Adrenal gland (tissue), 9 donors: ENCODE measurements at regions not wholly inside any gene's neighbourhood (a gene's known extent, or its start where the extent isn't known, plus 50 kb on each side); places are given as distances from the start of the nearest gene placed in this dataset.

ENCODE experiments used
- DNase-seq, 7 donors: peaks; one replicate each; pipeline ENCODE4 v3.0.0-alpha.2; 2019 to 2020
- H3K27ac ChIP-seq, 5 donors: fragments of 200-600 bp; sonication (generic) in 4 of 5; 1 replicate in 3 of 5; 2 replicates in 2 of 5; pipeline versions ENCODE4 v1.5.1 to v1.8.0; 2016 to 2020; ENCODE audit warnings: mild to moderate bottlenecking in 1 of 5
- H3K27me3 ChIP-seq: fragments of 200-600 bp; 2 replicates; pipeline ENCODE4 v1.8.0; 2021
- H3K36me3 ChIP-seq, 2 donors: fragments of 200-600 bp; replicated peaks in 1 of 2; 1 replicate in 1 of 2; 2 replicates in 1 of 2; pipeline versions ENCODE4 v1.5.1 to v1.8.0; 2018 to 2022
- H3K4me1 ChIP-seq, 2 donors: fragments of 200-600 bp; replicated peaks in 1 of 2; 1 replicate in 1 of 2; 2 replicates in 1 of 2; pipeline versions ENCODE4 v1.5.1 to v1.8.0; 2018 to 2021
- H3K4me3 ChIP-seq, 4 donors: fragments of 200-600 bp; sonication (generic) in 3 of 4; one replicate each; pipeline ENCODE4 v1.5.1; 2016 to 2018
- H3K9me3 ChIP-seq, 3 donors: fragments of 200-600 bp; sonication (generic) in 1 of 3; replicated peaks in 1 of 3; 1 replicate in 2 of 3; 2 replicates in 1 of 3; pipeline versions ENCODE4 v1.5.1 to v1.8.0; 2016 to 2021
- POLR2A ChIP-seq, 2 donors: fragments of 450-650 bp; IDR thresholded peaks; one replicate each; pipeline ENCODE4 v1.6.1; 2017; ENCODE audit warnings: antibody characterized with exemption in 2 of 2, mild to moderate bottlenecking in 2 of 2, moderate library complexity in 1 of 2
- WGBS, 4 donors: extraction: QIAGEN DNeasy Blood & Tissue Kit in 2 of 4; methylation state at CpG; one replicate each; pipeline versions ENCODE4 v1.1.5 to v1.1.7; 2013 to 2017; 5-methylcytosine and 5-hydroxymethylcytosine counted together
- intact Hi-C, 2 donors: fragments of 100-400 bp; cut with DNase I; formaldehyde crosslinking; loops; one replicate each; pipeline versions ENCODE4 v1.14.1 to v1.15.0; 2022 to 2023
- TF ChIP-seq, protein P1 (sequence below), 6 experiments: fragments of 450-650 bp in 4 of 6; fragments of 200-600 bp in 2 of 6; sonication (generic) in 1 of 6; IDR thresholded peaks; 1 replicate in 5 of 6; 2 replicates in 1 of 6; pipeline versions ENCODE4 v1.5.1 to v1.8.0; 2016 to 2021; ENCODE audit warnings: antibody characterized with exemption in 6 of 6, mild to moderate bottlenecking in 2 of 6, moderate library complexity in 1 of 6
- donor health status: healthy with polysubstance abuse.
- donor health status: Bipolar disorder and iron deficiency.
- donor health status: DM: yes; HTN: yes; CAD: no.
- donor health status: DM: no; HTN: no; CAD: no.
- donor health status: DM: no; HTN: no; CAD: no.

DNA sequence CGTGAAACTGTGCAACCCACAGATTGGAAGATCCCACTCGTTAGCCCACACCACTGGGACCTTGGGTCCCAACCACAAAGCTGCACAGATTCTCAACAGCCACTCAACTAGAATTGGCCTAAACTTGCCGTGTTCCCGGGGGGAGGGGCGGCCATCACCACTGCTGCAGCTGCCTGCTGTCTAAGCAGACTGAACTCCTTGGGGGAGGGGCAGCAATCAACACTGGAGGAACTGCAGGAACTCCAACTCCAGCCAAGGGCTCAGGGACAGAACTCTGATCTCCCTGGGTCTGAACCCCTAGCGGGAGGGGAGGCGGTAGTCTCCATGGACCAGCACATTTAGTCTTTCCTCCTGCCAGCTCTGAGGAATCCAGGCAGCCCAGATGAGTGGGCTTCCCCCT lies 205.9 kb downstream of the RSL24D1 start:
- WGBS, 4 donors = 75 to 91% (median 84%) methylated on average over 5 to 7 of the region's 7 CpGs; no CpG with 5 or more reads in 1 of the 4 donors
- no peak for DNase-seq
- Histone ChIP-seq H3K36me3 (no peaks in the 10 kb centered on the region), H3K4me3 (no peak overlapping the region), H3K27ac (no peak overlapping the region), H3K4me1 (no peaks in the 10 kb centered on the region), H3K27me3 (peaks cover 3% of the 10 kb centered on the region), H3K9me3 (no peaks in the 10 kb centered on the region)
- TF ChIP-seq POLR2A (IDR thresholded peaks at IDR 0.05) = no peak
- TF ChIP-seq, protein P1, sequence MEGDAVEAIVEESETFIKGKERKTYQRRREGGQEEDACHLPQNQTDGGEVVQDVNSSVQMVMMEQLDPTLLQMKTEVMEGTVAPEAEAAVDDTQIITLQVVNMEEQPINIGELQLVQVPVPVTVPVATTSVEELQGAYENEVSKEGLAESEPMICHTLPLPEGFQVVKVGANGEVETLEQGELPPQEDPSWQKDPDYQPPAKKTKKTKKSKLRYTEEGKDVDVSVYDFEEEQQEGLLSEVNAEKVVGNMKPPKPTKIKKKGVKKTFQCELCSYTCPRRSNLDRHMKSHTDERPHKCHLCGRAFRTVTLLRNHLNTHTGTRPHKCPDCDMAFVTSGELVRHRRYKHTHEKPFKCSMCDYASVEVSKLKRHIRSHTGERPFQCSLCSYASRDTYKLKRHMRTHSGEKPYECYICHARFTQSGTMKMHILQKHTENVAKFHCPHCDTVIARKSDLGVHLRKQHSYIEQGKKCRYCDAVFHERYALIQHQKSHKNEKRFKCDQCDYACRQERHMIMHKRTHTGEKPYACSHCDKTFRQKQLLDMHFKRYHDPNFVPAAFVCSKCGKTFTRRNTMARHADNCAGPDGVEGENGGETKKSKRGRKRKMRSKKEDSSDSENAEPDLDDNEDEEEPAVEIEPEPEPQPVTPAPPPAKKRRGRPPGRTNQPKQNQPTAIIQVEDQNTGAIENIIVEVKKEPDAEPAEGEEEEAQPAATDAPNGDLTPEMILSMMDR (IDR thresholded peaks at IDR 0.05) = no peak
- intact Hi-C loops = no loop called here

DNA sequence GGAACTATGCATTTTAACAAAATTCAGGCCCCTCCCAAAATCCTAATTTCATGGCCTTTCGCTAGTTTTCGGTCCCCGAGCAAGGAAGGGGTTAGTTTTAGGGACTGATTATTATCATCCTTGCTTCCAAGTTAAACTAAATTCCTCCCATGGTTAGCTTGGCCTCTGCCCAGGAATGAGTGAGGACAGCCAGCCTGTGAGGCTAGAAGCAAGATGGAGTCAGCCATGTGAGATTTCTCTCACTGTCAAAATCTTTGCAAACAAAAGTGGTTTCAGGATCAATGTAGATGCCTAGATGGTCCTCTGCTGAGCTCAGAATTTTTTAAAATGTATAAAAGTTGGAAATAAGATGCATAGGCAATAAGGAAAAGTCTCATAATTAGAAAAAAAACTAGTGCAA lies 208.9 kb downstream of the RSL24D1 start:
- 76 to 93% (median 85%) methylated on average over 3 of the region's 3 CpGs for WGBS, 4 donors
- intact Hi-C loops = no loop called here
- no peak for DNase-seq
- no peaks in the 10 kb centered on the region for H3K4me1 ChIP-seq
- peaks cover 3% of the 10 kb centered on the region for H3K27me3 ChIP-seq
- no peaks in the 10 kb centered on the region for H3K36me3 ChIP-seq
- TF ChIP-seq, protein P1 (IDR thresholded peaks at IDR 0.05) = no peak
- no peaks in the 10 kb centered on the region for H3K9me3 ChIP-seq
- no peak overlapping the region for H3K4me3 ChIP-seq
- H3K27ac ChIP-seq = no peak overlapping the region

DNA sequence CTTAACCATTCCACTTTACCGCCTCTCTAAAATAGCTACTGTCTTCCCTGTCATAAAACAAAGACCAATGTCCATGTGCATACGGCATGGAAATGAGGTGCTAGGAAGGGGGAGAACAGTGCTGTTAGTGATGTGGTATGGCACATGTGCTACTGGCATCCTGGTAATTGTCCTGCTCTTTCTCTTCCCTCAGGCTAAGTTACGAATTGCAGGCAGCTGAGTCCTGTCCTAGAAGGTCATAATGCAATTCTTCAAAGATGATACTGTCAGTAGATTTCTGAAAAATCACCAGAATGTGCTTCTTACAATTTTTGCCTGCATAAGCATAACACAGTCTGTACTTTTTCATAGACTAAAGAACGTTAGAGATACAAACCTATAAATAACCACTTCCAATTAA lies 216.8 kb downstream of the RSL24D1 start:
- intact Hi-C loops = no loop called here
- no peaks in the 10 kb centered on the region for H3K27me3 ChIP-seq
- WGBS, 4 donors = 34 to 42% (median 36%) methylated on average over 4 of the region's 4 CpGs
- TF ChIP-seq POLR2A (IDR thresholded peaks at IDR 0.05) = no peak
- TF ChIP-seq, protein P1 (IDR thresholded peaks at IDR 0.05) = no peak
- H3K36me3 ChIP-seq = no peaks in the 10 kb centered on the region
- no peak overlapping the region for H3K27ac ChIP-seq
- no peaks in the 10 kb centered on the region for H3K4me1 ChIP-seq
- no peak for DNase-seq
- no peak overlapping the region for H3K4me3 ChIP-seq
- H3K9me3 ChIP-seq = no peaks in the 10 kb centered on the region

DNA sequence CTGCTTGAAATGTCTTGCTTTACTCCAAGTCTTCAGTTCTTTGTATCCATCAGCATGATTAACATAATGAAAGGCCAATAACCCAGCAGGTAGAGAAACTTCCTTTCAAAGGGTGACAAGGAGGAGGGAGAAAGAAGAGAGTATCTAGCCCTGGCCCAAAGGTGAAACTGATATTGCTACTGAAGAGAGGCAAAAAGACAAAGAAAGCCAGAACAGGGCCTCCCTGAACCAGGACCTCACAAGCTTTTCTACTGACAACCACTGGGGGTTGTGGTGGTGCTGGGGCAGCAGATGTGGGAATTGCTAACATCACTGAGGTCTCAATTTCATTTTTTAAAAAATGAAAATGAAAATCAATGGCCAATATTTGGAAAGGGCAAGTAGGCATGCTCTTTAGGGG lies 234.1 kb downstream of the RSL24D1 start:
- no peak for DNase-seq
- no peaks in the 10 kb centered on the region for H3K36me3 ChIP-seq
- H3K27me3 ChIP-seq = no peaks in the 10 kb centered on the region
- H3K4me3 ChIP-seq = no peak overlapping the region
- H3K4me1 ChIP-seq = no peaks in the 10 kb centered on the region
- H3K27ac ChIP-seq = no peak overlapping the region
- intact Hi-C loops = no loop called here
- no peaks in the 10 kb centered on the region for H3K9me3 ChIP-seq
- TF ChIP-seq, protein P1 (IDR thresholded peaks at IDR 0.05) = no peak
- no peak for TF ChIP-seq POLR2A (IDR thresholded peaks at IDR 0.05)
